Uterus (tissue), 2 donors: ENCODE measurements at regions not wholly inside any gene's neighbourhood (a gene's known extent, or its start where the extent isn't known, plus 50 kb on each side); places are given as distances from the start of the nearest gene placed in this dataset.

Experiments
- CTCF ChIP-seq, 4 experiments: fragments of 200-600 bp in 2 of 4; fragments of 450-650 bp in 2 of 4; sonication (generic) in 2 of 4; IDR thresholded peaks; one replicate each; pipeline ENCODE4 v1.5.1; 2016 to 2019; ENCODE audit warnings: antibody characterized with exemption in 4 of 4, mild to moderate bottlenecking in 2 of 4, moderate library complexity in 1 of 4
- POLR2A ChIP-seq, 2 donors: fragments of 450-650 bp; IDR thresholded peaks; one replicate each; pipeline ENCODE4 v1.6.1; 2016; ENCODE audit warnings: antibody characterized with exemption in 2 of 2, mild to moderate bottlenecking in 1 of 2, moderate library complexity in 1 of 2

- no peak for TF ChIP-seq POLR2A (IDR thresholded peaks at IDR 0.05)
- no peak for TF ChIP-seq CTCF (IDR thresholded peaks at IDR 0.05)
Measured at GRCh38 chrX:140087875-140088274, 122.6 kb upstream of the CXorf66 start.
